Endothelial cell of umbilical vein (primary cell): ENCODE measurements at regions not wholly inside any gene's neighbourhood (a gene's known extent, or its start where the extent isn't known, plus 50 kb on each side); places are given as distances from the start of the nearest gene placed in this dataset.

Experiments used
- BruUV-seq: library from RNA; stranded (reverse); fragments of 400-500 nt; replicated peaks from 2 replicates; lab custom pipeline; 2021; lab: Mats Ljungman, UMichigan
- CTCF ChIA-PET: fragments of 300-600, 350-600 bp; sonication (Branson Sonifier 250); formaldehyde crosslinking; loops from one replicate; lab custom pipeline; 2021; ENCODE audit warnings: antibody characterized with exemption, inconsistent platforms; lab: Charles Lee
- POLR2A ChIA-PET: fragments of 300-600, 350-600 bp; sonication (Branson Sonifier 250); formaldehyde crosslinking; loops from one replicate; lab custom pipeline; 2021; ENCODE audit warnings: antibody characterized with exemption, inconsistent platforms; lab: Charles Lee
- DNase-seq: peaks from one replicate; pipeline ENCODE4 v3.0.0-alpha.2; 2011; ENCODE audit warnings: low read depth, low spot score
- FAIRE-seq: peaks from 2 replicates; lab custom pipeline; 2011; peaks lifted over from hg19 to GRCh38; lab: Jason Lieb, UNC
- H2AFZ ChIP-seq: 2 replicates; pipeline ENCODE4 v1.6.0; 2012; ENCODE audit warnings: low read depth, low read length, control low read depth, inconsistent platforms
- H3K27ac ChIP-seq: 2 replicates; pipeline ENCODE4 v1.5.1; 2011; ENCODE audit warnings: low read depth, mild to moderate bottlenecking, control low read depth, low read length, moderate library complexity; ENCODE audit not compliant: insufficient read depth
- H3K27me3 ChIP-seq, 2 experiments: 2 replicates each; pipeline versions ENCODE4 v1.6.0 to v1.6.1; 2011; ENCODE audit warnings: low read length in 2 of 2, mixed read lengths in 1 of 2; ENCODE audit not compliant: control insufficient read depth in 2 of 2, insufficient read depth in 2 of 2
- H3K36me3 ChIP-seq, 2 experiments: 2 replicates in 1 of 2; 3 replicates in 1 of 2; pipeline ENCODE4 v1.5.1; 2011; ENCODE audit warnings: low read length in 2 of 2, mild to moderate bottlenecking in 1 of 2, moderate library complexity in 1 of 2; ENCODE audit not compliant: control insufficient read depth in 2 of 2, insufficient read depth in 2 of 2; ENCODE audit errors: extremely low read depth in 1 of 2
- H3K4me1 ChIP-seq: 3 replicates; pipeline ENCODE4 v1.5.1; 2011; ENCODE audit warnings: mild to moderate bottlenecking, low read length; ENCODE audit not compliant: control insufficient read depth, insufficient read depth; ENCODE audit errors: extremely low read depth
- H3K4me2 ChIP-seq: 2 replicates; pipeline ENCODE4 v1.6.1; 2011; ENCODE audit warnings: low read length, control low read depth, mixed read lengths; ENCODE audit not compliant: insufficient read depth
- H3K4me3 ChIP-seq, 3 experiments: fragments of 200-600 bp in 1 of 3; sonication (generic), shearing (Covaris generic) in 1 of 3; replicated peaks in 1 of 3; 2 replicates each; pipeline ENCODE4 v1.5.1; 2011 to 2016; ENCODE audit warnings: control low read depth in 3 of 3, low read length in 3 of 3, mild to moderate bottlenecking in 2 of 3, inconsistent platforms in 1 of 3, low read depth in 1 of 3, moderate library complexity in 1 of 3; ENCODE audit not compliant: insufficient read depth in 1 of 3
- H3K79me2 ChIP-seq: 2 replicates; pipeline ENCODE4 v1.6.0; 2012; ENCODE audit warnings: low read length, inconsistent platforms; ENCODE audit not compliant: control insufficient read depth, insufficient read depth
- H3K9ac ChIP-seq: replicated peaks from 2 replicates; pipeline ENCODE3; 2011; ENCODE audit warnings: low read length, control low read depth; ENCODE audit not compliant: insufficient read depth; ENCODE audit errors: extremely low read depth
- H3K9me1 ChIP-seq: replicated peaks from 3 replicates; pipeline ENCODE4 v1.6.0; 2011; ENCODE audit warnings: mild to moderate bottlenecking, low read length; ENCODE audit not compliant: control insufficient read depth, insufficient read depth; ENCODE audit errors: extremely low read depth
- H3K9me3 ChIP-seq: replicated peaks from 2 replicates; pipeline ENCODE4 v1.5.1; 2012; ENCODE audit warnings: low read length, inconsistent platforms; ENCODE audit not compliant: control insufficient read depth, insufficient read depth
- H4K20me1 ChIP-seq: replicated peaks from 2 replicates; pipeline ENCODE3; 2011; ENCODE audit warnings: mild to moderate bottlenecking, low read length; ENCODE audit not compliant: control insufficient read depth, insufficient read depth; ENCODE audit errors: extremely low read depth
- EZH2 ChIP-seq: IDR thresholded peaks from 2 replicates; pipeline ENCODE4 v1.6.1; 2012; ENCODE audit warnings: borderline replicate concordance, low read depth, mild to moderate bottlenecking, moderate library complexity, low read length, inconsistent platforms; ENCODE audit not compliant: severe bottlenecking
- FOS ChIP-seq: IDR thresholded peaks from 2 replicates; pipeline ENCODE4 v1.6.1; 2011; ENCODE audit warnings: mild to moderate bottlenecking, low read length, moderate library complexity, borderline replicate concordance; ENCODE audit not compliant: insufficient read depth
- GATA2 ChIP-seq: IDR thresholded peaks from 2 replicates; pipeline ENCODE4 v1.7.0; 2011; ENCODE audit warnings: low read depth, mild to moderate bottlenecking, moderate library complexity, mixed read lengths, low read length; ENCODE audit not compliant: insufficient read length, insufficient read depth
- JUN ChIP-seq: IDR thresholded peaks from 2 replicates; pipeline ENCODE4 v1.6.1; 2011; ENCODE audit warnings: borderline replicate concordance, low read depth; ENCODE audit not compliant: insufficient read length, insufficient read depth
- MAX ChIP-seq: IDR thresholded peaks from 2 replicates; pipeline ENCODE4 v1.6.1; 2011; ENCODE audit not compliant: insufficient read depth, insufficient read length
- MYC ChIP-seq: IDR thresholded peaks from one replicate; pipeline ENCODE4 v1.6.1; 2011; ENCODE audit warnings: mild to moderate bottlenecking, low read depth, low read length
- POLR2A ChIP-seq: IDR thresholded peaks from 2 replicates; pipeline ENCODE4 v1.6.1; 2012; ENCODE audit warnings: low read depth, mild to moderate bottlenecking, control low read depth, low read length
- POLR2AphosphoS5 ChIP-seq: IDR thresholded peaks from 2 replicates; pipeline ENCODE4 v1.6.1; 2012; ENCODE audit warnings: low read depth, mild to moderate bottlenecking, control low read depth, low read length, moderate library complexity; ENCODE audit not compliant: insufficient read depth
- dilution Hi-C: fragments of 300-500 bp; cut with MboI; formaldehyde crosslinking; loops from one replicate; pipeline ENCODE4 v1.15.0; 2019; ENCODE audit warnings: low sequenced_read_pairs; ENCODE audit not compliant: extremely low pct_ligation_motif_present
- intact Hi-C: fragments of 100-400 bp; cut with micrococcal nuclease; formaldehyde crosslinking; loops from one replicate; pipeline ENCODE4 v1.10.0; 2022
- TF ChIP-seq, protein P1 (sequence below), 2 donors: IDR thresholded peaks; 1 replicate in 1 of 2; 2 replicates in 1 of 2; pipeline ENCODE4 v1.5.1; 2011; ENCODE audit warnings: low read length in 2 of 2, mild to moderate bottlenecking in 2 of 2, moderate library complexity in 2 of 2, control low read depth in 1 of 2, inconsistent platforms in 1 of 2, low read depth in 1 of 2; ENCODE audit not compliant: insufficient read depth in 1 of 2; ENCODE audit errors: extremely low read depth in 1 of 2

DNA sequence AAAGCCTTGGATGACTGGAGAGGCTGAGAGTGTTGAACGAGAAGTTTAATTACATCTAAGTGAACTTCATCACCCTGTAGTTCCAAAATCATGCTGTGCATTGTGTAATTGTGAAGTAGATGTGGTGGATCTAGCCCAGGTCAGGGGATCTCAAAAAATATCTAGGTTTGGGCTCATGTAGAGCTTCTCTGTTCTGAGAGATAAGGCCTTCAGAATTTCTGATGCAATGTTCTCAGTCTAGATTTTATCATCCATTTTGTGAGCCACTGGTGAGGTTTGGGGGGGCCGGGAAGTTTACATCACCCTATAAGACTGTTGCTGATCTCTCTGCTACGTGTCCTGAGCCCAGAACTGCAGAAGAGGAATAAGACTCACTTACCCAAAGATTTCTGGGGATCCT is 719.4 kb downstream of the SOCS6 start:
- H3K4me2 ChIP-seq, result no peak overlapping the region
- no peaks in the 10 kb centered on the region for H3K79me2 ChIP-seq
- H3K9ac ChIP-seq, result no peak overlapping the region
- peaks cover 20% of the 10 kb centered on the region for H3K4me1 ChIP-seq
- no peak overlapping the region for H3K27ac ChIP-seq
- H3K9me1 ChIP-seq, result no peaks in the 10 kb centered on the region
- no peaks in the 10 kb centered on the region for H3K27me3 ChIP-seq
- H3K4me3 ChIP-seq, result no peak overlapping the region
- dilution Hi-C loops (no loop called here), intact Hi-C loops (no loop called here)
- H2AFZ ChIP-seq, result no peak overlapping the region
- FAIRE-seq (no peak), DNase-seq (no peak)
- no TSS peak for BruUV-seq
- no peak for TF ChIP-seq MYC
- TF ChIP-seq POLR2A, result no peak
- TF ChIP-seq EZH2, result no peak
- no peak for TF ChIP-seq FOS
- no peak for TF ChIP-seq GATA2
- no peak for TF ChIP-seq JUN
- TF ChIP-seq, protein P1, sequence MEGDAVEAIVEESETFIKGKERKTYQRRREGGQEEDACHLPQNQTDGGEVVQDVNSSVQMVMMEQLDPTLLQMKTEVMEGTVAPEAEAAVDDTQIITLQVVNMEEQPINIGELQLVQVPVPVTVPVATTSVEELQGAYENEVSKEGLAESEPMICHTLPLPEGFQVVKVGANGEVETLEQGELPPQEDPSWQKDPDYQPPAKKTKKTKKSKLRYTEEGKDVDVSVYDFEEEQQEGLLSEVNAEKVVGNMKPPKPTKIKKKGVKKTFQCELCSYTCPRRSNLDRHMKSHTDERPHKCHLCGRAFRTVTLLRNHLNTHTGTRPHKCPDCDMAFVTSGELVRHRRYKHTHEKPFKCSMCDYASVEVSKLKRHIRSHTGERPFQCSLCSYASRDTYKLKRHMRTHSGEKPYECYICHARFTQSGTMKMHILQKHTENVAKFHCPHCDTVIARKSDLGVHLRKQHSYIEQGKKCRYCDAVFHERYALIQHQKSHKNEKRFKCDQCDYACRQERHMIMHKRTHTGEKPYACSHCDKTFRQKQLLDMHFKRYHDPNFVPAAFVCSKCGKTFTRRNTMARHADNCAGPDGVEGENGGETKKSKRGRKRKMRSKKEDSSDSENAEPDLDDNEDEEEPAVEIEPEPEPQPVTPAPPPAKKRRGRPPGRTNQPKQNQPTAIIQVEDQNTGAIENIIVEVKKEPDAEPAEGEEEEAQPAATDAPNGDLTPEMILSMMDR (IDR thresholded peaks at IDR 0.05; ENCODE audit: extremely low read depth in 1 of 2, insufficient read depth in 1 of 2, low read depth in 1 of 2, low read length in 2 of 2), result no peak
- no peak for TF ChIP-seq MAX
- TF ChIP-seq POLR2AphosphoS5, result no peak
- no peaks in the 10 kb centered on the region for H3K9me3 ChIP-seq
- no peaks in the 10 kb centered on the region for H3K36me3 ChIP-seq
- POLR2A ChIA-PET, result no interaction called here
- H4K20me1 ChIP-seq, result no peaks in the 10 kb centered on the region
- CTCF ChIA-PET, result no interaction called here
